ENCODE measurements at regions not wholly inside any gene's neighbourhood (a gene's known extent, or its start where the extent isn't known, plus 50 kb on each side); places are given as distances from the start of the nearest gene placed in this dataset.

DNA sequence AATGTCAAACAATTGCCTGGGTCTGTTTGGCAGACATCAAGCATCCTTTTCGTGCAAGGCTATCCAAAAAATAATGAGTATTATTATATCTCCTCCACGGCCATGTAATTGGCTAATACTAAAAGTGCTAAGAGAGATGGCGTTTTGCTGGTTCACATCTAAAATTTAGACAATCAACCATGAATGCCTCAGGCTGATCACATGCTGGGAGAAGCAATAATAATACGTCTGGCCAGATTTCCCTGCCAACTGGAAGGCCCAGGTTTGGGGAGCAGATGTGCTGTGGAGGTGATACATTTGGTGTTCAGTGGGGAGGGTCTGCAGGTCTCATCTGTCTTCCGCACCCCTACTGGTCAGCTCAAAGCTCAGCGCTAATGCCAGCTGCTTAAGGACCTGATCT is 60.3 kb upstream of the CREB1 start:
- no peak for TF ChIP-seq ZFX (IDR thresholded peaks at IDR 0.05)
- TF ChIP-seq, protein P1, sequence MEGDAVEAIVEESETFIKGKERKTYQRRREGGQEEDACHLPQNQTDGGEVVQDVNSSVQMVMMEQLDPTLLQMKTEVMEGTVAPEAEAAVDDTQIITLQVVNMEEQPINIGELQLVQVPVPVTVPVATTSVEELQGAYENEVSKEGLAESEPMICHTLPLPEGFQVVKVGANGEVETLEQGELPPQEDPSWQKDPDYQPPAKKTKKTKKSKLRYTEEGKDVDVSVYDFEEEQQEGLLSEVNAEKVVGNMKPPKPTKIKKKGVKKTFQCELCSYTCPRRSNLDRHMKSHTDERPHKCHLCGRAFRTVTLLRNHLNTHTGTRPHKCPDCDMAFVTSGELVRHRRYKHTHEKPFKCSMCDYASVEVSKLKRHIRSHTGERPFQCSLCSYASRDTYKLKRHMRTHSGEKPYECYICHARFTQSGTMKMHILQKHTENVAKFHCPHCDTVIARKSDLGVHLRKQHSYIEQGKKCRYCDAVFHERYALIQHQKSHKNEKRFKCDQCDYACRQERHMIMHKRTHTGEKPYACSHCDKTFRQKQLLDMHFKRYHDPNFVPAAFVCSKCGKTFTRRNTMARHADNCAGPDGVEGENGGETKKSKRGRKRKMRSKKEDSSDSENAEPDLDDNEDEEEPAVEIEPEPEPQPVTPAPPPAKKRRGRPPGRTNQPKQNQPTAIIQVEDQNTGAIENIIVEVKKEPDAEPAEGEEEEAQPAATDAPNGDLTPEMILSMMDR (conservative IDR thresholded peaks at IDR 0.05), result no peak

DNA sequence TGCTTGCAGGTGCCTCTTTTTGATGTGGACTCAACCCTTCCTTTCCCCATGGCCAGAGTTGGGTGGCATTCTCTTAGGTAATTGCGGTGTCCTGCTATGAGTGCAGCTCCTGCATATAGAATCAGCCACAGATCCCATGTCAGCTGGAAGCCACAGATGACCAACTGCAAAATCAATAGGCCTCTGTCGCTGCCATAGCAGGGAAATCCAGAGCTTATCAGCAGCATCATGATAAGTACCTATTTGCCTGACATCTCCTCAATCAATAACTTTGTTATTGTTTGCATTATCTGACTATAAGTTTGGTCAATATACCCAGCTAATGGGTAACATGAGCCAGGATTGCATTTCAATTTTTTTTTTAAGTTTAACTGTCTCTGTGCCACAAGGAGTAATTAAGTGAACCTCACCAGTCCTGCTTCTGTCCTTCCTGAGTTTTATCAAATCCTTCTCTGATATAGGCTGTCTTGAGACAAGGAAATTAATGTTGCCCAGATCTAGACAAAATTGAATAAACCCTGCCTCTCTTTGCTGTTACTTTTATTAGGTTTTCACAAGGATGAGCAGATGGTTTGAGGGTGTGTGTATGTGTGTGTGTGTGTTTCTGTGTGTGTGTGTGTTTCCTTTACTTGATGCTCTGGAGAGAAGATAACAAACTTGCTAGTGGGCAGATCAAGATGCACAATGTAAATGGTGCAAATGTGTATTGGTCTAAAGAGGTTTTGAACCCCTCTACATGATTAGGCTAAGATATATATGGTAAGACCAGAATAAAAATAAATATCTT is 59.6 kb upstream of the CREB1 start:
- no peak for TF ChIP-seq ZFX (IDR thresholded peaks at IDR 0.05)
- TF ChIP-seq, protein P1 (conservative IDR thresholded peaks at IDR 0.05), result 0 out of 2 replicates have a peak, but pooled peaks have one; percentile 6
- H3K27ac ChIP-seq, result peak overlapping the region; percentile 32; the same call in 1 of the 2 replicates

More for the DNA sequence above, 60.3 kb upstream of the CREB1 start:
- H3K27ac ChIP-seq, result peak overlapping the region; percentile 32; the same call in 1 of the 2 replicates

DNA sequence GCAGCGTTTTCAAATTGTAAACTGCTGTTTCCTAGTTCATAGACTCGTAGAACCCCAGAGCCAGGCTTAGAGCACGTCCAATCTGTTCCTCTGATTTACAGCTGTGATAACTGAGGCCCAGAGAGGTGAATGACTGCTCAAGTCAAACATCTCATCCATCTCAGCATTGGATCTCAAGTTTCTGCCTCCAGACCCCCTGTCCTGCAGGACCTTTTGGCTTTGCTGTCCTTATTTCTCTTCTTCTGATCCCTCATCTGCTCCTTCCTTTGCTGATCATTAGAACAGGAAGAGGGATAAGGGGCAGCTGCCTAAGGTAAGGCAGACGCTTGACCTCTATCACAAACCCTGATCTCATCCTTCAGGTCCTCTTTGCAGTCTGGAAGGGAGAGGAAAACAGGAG is 58.5 kb upstream of the CREB1 start:
- no peak overlapping the region for H3K27ac ChIP-seq
- TF ChIP-seq, protein P1 (conservative IDR thresholded peaks at IDR 0.05), result no peak
- TF ChIP-seq ZFX (IDR thresholded peaks at IDR 0.05), result no peak

DNA sequence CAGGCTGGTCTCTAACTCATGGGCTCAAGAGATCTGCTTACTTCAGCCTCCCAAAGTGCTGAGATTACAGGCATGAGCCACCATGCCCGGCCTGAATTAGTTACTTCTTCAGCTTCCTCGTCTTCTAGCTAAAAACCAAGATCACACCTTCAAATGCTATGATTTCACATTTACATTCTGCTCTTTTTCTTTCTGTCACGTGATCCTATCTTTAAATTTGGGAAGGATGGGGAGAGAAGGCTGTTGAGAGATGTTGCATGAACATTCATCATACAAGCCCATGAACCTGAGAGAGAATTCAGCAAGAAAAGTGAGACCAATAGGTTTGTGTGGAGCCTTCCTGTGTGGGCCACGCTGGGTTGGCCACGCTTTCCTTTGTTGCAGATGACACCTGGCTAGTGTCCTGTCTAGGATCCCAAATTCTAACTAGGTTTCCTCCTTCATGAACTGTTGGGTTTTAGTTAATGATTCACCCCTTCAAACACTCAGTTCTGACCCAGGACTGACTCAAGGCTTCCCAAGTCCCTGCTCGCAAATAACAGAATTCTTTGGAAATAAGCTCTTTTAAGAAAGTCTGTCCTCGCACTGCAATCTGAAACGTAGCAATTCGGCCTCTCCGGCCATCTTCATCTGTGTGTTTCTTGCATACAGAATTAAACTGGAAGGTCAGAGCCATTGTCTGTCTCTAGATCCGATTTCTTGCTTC is 57.3 kb upstream of the CREB1 start:
- TF ChIP-seq ZFX (IDR thresholded peaks at IDR 0.05), result no peak
- TF ChIP-seq, protein P1 (conservative IDR thresholded peaks at IDR 0.05), result no peak
- peak overlapping the region; percentile 45 for H3K27ac ChIP-seq

DNA sequence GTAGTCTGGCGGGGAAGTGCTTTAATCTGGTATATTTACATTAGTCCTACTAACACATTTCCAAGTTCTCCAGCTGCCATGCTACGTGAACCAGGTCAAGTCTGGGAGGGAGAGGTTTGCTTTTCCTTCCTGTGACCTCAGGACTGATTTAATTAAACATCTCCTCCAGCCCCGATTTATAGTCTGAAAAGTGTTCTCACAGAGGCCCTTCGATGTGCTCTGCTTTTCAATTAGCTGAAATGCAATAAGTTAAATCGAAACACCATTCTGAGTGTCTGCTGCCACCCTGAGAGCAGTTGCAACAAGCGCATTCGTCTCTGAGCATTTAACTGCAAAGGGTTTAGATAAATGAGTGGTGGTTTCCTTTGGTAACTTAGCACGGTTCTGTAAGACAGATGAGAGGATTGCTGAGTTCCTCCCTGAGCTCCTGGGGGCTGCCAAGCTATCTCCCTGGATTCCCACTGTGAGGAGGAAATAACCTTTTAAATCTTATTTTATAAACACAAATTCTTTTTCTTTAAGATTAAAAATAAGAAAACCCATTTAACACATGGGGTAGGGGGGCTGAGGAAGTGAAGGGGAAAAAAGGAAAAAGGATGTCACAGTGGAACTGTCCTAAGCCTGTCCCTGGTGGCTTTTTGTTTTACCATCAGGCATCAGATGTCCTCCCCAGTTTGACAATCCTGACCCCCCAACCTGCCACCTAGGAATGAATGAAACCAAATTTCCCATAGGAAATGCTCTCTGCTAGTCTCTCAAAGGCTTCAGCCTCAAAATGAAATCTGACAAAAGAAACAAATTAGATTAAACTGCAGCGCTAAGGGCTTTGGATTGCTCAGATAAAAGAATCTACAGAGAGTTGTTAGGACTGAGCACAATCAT is 56.5 kb upstream of the CREB1 start:
- H3K27ac ChIP-seq, result peak overlapping the region; percentile 45; the same call in 1 of the 2 replicates
- TF ChIP-seq, protein P1 (conservative IDR thresholded peaks at IDR 0.05), result peak; percentile 85
- no peak for TF ChIP-seq ZFX (IDR thresholded peaks at IDR 0.05)

DNA sequence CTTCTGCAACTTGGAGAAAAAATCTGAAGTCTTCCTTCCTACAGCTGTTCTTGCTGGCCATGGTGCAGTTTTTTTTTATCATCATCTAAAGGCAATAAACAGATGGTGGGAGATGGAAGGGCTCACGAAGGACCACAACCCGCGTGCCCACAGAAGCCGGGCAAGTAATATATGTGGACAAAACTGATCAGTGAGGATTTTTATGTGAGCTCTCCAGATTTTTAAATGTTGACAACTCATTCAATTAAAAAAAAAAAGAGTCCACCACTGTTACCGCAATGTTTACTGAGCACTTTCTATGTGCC is 55.9 kb upstream of the CREB1 start:
- TF ChIP-seq, protein P1 (conservative IDR thresholded peaks at IDR 0.05), result no peak
- TF ChIP-seq ZFX (IDR thresholded peaks at IDR 0.05), result no peak
- H3K27ac ChIP-seq, result peak overlapping the region; percentile 45

Measured in C4-2B (cell line).